NCI-H446 treated with DMSO at 0.1 percent for 48 hours (cell line): ENCODE measurements at regions not wholly inside any gene's neighbourhood (a gene's known extent, or its start where the extent isn't known, plus 50 kb on each side); places are given as distances from the start of the nearest gene placed in this dataset.

Source experiments
- DNase-seq: peaks from one replicate; lab custom pipeline; 2025; lab: John Stamatoyannopoulos, UW

GRCh38 chr16:6063526-6063925, 965.9 kb upstream of the EEF2KMT start:
- DNase-seq: no peak

DNA sequence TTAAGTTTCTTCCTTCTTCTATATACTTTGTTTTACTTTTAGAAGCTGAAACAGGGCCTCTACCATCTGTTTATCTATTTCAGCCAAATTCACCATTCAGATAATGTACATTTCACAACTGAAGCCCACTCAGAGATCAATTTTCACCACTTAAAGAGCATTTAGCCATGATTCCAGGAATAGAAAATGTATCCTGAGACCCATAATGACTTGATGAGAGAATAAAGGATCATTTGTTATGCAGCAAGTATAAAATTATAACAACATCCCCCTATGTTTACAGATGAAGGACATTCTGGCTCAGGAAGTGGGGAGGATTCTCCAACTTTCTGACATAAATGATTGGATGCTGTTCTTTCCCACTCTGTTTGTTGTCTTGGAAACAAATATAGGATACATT, 962.1 kb upstream of the EEF2KMT start:
- no peak for DNase-seq

GRCh38 chr16:6057821-6058220, 960.2 kb upstream of the EEF2KMT start:
- DNase-seq: no peak

DNA sequence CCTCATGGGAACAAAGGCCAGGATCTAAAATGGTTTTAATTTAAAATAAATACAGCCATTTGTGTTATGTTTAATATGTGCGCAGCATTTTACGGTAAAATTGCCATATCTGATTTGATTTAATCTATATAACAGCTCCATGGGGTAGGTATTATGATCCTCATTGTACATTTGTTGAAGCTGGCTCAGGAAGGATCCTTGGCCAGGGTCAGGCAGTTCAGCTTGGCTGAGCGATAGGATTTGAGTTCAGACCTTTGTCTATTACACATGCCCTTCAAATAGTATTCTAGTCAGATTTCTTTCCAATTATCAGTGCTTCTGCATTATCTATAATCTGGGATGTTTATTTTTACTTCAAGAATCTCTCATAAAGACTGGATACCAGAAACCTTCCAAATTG, 950.4 kb upstream of the EEF2KMT start:
- DNase-seq: no peak

GRCh38 chr16:6047325-6047724, 949.7 kb upstream of the EEF2KMT start:
- DNase-seq: no peak

DNA sequence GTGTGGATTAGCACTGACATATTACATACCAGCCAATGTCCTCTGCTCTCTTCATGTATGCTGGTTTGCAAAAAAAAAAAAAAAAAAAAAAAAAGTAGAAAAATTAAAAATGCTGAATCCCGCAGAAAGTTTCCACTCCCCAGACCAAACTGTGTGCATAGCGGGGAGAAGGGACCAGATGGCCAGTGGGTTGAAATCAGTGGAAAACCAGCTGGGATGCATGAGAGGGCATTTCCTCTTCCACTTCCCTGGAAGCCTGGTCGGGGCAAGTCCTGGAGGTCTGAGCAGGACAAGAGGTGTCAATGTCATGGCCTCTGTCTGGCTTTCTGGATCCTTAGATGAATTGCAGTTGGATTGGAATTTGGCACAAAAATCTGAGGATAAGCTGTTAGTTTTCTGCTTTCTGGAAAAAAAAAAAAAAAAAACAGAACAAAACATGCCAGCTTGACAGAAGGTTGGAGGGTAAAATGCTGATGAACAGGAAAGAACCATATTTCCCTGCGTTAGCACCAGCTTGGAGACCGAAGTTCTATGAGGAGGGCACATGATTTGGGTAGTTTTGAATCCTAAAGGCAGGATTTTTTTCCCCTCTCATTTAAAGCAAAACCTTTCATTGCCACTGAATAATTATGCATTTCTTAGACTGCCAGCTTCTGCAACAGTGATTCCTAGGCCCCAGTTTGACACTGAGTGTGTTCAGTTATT, 941.5 kb upstream of the EEF2KMT start:
- DNase-seq: no peak

DNA sequence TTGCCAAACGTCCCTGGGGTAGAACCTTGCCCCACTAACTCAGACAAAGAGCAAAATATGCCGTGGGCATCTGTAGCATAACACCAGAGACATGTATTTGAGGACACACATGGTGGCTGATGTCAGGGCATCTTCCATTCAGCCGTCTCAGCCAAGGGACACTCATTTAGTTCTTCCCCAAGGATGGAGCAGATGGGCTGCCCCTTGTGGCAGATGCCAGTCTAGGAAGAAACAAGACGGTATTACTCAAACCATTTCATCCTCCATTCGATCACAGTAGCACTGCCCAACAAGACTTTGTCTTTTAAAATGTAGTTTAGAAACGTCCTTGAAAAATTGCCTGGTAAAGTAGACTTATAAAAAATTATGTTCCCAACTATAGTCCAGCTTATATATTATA, 937.6 kb upstream of the EEF2KMT start:
- no peak for DNase-seq

DNA sequence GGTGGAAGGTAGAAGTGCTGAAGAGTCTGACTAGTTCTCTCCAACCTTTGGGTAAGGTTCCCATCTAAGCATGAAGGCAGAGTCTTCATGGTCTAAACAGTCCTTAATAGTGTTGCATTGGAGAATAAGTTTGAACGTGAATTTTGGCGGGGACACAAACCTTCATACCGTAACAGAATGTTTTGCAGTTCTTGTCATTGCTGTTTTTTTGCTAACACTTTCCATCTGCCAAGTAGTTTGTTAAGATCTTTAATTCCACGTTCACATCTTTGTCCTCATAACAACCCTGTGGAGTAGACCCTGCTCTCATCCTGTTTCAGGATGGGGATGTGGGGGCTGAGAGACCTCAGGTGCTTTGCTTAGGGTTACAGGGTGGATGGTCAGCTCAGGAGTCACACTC, 936.9 kb upstream of the EEF2KMT start:
- no peak for DNase-seq

DNA sequence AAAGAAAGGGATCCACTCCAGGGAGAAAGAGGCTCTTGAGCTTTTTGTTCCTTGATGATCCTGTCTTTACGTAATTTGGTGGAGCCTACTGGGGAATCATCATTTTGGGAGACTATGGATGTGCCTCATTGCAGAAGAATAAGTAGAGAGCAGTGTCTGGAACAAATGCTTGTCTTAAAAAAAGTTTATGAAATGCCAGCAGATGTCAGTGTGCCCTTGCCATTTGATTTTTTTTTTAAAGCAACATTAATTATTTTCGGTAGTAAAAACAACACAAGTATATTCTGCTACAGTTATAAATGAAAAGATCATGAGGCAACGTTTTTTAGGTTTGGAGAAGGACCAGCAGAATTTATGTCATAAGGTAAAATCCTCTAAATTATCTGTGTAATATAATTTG, 934.8 kb upstream of the EEF2KMT start:
- no peak for DNase-seq

- DNase-seq: no peak
Measured at GRCh38 chr16:6031567-6031966, 934.0 kb upstream of the EEF2KMT start.

DNA sequence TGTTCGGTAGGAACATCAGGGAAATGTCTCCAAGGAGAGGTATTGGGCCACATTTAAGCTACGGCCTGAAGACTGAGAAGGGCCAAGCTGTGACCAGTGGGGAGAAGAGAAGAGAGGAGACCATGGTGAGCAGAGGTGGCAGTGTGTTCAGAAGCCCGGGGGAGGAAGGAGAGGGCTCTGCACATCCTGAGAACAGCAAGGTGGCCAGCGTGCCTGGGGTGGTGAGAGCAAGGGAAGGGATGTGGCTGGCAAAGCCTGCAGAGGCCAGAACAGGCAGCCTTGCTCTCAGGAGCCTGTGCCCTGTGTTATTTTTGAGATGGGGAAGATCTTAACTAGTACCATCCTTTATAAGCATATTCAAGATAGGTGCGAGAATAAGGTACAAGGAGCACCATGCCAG, 933.5 kb upstream of the EEF2KMT start:
- DNase-seq: no peak

- no peak for DNase-seq
Measured at GRCh38 chr16:6027733-6028132, 930.1 kb upstream of the EEF2KMT start.

- no peak for DNase-seq
Measured at GRCh38 chr16:6023449-6023848, 925.9 kb upstream of the EEF2KMT start.

DNA sequence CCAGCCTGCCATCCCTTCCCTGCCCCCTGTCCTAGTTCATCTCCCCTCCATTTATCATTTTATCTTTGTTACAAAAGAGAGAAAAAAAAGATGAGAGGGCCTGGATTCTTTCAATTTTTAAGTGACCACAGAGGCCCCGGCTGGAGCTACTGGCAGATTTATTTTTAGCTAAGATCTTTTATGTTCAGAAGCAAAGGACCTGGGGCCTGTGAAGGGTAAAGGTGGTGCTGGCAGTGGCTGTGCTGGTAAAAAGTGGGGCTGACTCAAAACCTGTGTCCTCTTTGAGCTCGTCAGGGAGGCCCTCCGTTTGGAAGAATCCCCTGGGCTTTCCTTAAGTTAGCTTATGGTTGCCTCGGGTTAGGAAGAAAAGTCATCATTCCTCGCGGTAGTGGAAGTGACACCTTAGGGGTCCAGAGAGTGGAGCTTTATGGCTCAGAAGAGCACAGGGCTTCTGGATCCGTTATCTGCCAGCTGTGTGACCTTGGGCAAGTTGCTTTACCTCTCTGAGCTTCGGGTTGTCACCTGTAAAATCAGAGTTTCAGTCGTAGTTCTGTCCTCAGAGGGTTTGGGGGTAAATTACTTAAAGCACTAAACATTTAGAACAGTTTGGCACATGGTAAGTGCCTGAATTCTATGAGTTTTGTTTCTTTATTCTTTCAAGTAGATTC, 923.8 kb upstream of the EEF2KMT start:
- DNase-seq: no peak

- no peak for DNase-seq
Measured at GRCh38 chr16:6020162-6020985, 922.8 kb upstream of the EEF2KMT start.

DNA sequence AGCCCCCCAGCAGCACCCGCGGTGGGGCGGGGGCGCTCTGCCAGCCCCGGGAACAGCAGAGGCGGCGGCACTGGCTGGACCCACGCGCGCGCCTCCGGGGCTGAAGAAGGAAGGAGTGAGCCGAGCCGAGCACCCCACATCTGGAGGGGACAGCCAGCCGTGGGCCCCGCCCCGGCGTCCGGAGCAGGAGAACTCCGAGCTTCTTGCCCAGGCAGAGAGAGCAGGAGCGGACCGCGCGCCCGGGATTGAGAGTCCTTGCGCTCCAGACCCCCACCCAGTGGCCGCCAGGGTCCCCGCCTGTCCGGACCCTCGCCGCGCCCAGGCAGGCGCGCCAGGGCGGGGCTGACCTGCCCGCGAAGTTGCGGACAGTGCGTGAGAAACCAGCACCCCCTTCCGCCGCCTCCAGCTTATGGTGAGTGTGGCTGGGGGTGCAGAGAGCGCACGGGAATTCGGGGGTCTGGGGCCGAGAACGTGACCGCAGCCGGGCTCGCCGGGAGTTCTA, 921.9 kb upstream of the EEF2KMT start:
- no peak for DNase-seq

DNA sequence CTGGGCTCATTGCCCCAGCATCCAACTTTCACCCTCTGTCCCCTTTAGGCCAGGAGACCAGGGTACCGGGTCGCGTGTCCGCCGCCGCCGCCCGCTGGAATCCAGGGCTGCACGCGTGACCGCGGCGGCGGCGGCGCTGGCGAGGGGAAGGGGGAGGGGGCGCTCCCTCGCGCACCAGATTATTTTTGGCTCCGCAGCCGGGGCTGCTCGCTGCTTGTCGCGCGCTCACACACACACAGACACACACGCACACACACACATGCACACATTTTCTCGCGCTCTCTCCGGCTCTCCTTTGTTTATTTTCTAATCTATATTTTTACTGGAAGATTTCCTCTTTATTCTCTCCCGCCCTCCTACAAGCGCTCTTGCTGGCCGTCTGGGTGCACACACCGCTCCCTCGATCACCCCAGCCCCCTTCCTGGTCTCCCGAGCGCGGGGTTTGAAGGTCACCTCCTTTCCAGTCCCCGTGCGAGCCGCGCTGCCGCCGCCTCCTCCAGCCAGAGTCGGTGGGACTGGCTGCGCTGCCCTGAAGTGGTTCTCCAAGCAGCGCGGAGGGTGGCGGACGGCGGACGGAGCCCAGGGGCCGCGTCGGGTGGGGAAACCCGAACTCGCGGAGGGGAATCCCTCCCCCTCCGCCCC, 921.4 kb upstream of the EEF2KMT start:
- DNase-seq: no peak

DNA sequence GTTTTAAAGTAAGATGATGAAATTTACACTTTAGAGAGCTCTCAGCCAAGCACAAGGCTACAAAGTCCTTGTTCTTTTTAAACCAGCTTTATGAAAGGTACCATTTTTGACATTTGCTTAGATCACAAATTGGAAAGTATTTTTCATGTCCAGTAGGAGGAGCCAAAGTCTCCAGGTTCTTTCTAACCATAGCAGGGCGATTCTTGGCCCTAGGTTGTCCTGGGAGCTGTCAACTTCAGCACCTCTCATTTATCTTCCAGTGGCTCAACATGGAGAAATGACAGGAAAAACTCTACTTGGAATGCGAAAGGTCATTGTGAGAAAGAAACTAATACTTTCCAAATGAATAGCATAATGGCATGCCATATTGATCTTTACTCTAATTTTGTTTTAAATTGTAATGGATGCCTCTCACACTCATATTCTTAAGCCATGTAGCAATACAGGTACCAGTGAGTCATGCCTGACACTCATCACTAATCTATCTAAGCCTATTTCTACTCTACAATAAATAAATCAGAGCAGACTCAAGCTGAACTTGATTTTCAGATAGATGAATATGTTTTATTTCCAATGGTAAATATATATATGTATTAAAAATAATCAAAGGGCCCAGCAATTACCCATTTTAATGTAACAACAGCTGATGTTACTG, 919.1 kb upstream of the EEF2KMT start:
- DNase-seq: no peak

DNA sequence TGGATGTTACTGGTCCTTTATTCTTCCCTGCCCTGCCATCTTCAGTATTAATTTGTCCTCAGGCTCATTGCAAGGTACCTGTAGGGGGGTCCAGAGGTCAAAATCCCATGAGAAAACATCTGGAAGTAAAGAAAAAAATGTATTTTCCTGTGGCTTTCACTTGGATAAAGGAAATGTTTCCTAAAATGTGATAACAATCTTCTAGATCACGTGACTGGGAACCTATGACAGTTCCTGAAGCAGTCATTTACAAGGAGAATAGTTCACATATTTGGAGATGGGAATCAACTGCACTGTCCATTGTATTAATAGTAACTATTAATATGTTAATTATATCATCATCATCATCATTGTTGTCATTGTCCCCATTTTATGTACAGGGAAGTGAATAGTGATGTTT, 915.1 kb upstream of the EEF2KMT start:
- no peak for DNase-seq

DNA sequence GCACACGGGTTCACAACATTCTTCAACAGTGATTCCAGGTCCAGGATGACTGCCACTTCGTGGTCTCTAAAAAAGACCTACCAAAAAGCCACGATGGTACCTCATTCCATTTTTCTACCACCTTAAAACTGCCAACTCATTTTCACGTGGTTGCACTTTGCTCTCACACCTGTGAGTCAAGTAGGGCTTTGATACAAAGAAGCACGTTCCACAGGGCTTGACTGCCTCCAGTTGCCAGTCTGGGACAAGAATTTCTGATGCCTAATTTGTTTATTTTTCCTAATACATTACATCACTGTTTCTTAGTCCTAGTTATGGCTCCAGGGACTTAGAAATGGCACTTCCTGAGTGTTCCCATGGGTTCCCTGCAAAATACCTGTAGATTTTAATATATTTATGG, 911.6 kb upstream of the EEF2KMT start:
- no peak for DNase-seq

- DNase-seq: no peak
Measured at GRCh38 chr16:6008670-6009069, 911.1 kb upstream of the EEF2KMT start.

GRCh38 chr16:5993356-5993755, 895.8 kb upstream of the EEF2KMT start:
- no peak for DNase-seq
